HPDE6-E6E7 (cell line): ENCODE measurements at regions not wholly inside any gene's neighbourhood (a gene's known extent, or its start where the extent isn't known, plus 50 kb on each side); places are given as distances from the start of the nearest gene placed in this dataset.

Source experiments
- DNase-seq: peaks from one replicate; pipeline ENCODE4 v3.0.0; 2011; ENCODE audit warnings: missing footprints; ENCODE audit errors: extremely low spot score

- no peak for DNase-seq
Measured at GRCh38 chrX:15191830-15192229, 78.1 kb downstream of the ASB9 start.

DNA sequence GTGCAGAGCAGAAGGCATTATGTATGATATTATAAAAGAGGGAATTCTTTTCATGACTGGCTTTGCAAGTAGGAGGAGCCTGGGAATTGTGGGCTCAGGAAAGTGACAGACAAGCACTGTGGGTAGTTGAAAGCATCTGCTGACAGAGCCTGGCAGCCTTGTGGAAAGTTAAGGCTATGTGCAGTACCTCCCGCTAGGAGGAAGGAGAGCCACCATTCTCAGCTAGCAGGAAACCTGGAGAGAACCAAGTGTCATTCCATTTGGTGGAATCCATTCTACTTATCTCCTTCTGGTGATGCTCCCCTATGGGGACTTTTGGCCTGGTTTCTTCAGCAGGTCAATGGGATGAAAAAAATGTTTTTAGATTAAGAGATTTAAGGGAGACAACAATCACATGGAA, 81.8 kb downstream of the ASB9 start:
- no peak for DNase-seq

- no peak for DNase-seq
Measured at GRCh38 chrX:15177316-15177715, 92.6 kb downstream of the ASB9 start.

DNA sequence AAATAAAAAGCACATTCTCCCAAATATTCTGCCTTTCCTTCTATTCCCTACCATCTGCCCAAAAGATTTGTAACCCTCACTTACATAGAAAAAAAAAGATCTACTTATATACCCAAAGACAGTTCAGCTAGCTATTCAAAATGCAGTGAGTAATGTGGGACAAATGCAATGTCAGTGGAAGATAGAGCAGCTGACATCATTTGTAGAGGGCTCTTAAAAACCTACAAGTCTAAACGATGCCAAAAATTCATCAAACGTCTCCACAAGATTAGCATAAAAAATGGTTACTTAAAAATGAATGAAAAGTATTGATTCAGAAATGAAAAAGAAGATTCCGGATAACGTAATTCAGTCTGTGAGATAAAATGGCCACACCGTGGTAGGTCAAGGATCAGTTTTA, 96.5 kb downstream of the ASB9 start:
- DNase-seq: no peak

DNA sequence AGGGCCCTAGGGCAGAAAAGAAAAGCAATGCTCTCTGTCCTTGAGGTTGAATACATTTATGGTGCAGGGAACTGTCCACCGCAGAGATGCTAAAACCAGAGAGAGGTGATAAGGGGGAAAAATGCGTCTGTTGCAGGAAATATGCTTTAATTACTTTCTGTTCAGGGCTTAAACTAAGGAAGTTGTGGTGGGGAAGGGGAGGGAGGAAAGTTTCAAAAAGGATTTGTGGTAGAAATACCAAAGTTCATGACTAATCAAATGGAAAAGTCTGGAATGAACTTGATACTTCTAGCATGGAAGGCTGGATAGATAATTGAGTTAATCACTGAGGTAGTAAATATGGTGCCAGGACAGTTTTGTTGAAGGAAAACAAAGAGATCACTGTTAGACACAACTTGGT, 99.0 kb downstream of the ASB9 start:
- DNase-seq: no peak

DNA sequence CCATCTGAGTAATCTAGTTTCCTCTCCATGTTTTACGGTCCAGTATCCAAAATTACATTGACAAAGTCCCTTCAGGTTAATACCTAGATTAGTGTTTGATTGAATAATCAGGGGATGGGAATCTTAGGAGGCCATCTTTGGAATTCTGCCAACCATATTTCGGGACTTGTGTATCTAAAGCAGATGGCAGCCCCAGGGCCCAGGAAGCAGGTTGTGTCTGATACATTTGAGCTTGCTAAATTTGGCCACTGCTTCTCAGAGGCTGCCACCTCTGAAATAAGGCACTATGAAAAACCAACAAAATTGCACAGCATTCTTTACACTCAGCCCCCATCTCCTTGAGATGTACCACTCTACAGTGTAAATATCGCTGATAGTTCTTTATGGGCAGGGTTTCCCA, 102.1 kb downstream of the ASB9 start:
- no peak for DNase-seq

DNA sequence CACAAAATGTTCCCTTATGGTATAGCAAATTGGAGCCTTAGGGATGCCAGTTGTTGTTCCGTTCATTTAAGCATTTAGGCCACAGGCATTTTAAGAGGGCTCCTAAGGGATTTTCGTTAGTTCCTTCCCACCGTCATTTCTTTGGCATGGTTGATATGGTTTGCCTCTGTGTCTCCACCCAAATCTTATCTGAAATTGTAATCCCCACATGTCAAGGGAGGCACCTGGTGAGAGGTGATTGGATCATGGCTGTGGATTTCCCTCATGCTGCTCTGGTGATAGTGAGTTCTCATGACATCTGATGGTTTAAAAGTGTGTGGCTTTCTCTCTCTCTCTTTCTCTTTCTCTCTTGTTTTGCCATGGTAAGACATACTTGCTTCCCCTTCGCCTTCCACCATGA, 104.1 kb downstream of the ASB9 start:
- DNase-seq: no peak

DNA sequence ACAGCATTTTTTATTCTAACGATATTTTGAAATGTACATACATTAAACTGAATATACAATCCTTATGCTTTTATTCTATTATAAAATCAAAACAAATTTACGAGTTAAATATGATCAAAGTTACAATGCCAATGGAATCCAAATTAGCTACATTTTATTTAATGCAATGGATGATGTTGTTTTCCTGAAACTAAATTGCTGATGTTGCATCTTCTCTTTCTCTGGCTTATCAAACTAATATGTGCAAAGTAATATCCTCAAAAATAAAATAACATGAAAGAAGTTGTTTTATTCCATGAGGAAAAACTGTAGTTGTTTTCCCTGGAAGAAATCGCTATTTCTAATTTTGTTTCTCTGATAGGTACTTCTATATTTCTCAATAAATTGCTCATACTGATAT, 106.8 kb downstream of the ASB9 start:
- no peak for DNase-seq

GRCh38 chrX:15160558-15161095, 109.3 kb downstream of the ASB9 start:
- DNase-seq: no peak

DNA sequence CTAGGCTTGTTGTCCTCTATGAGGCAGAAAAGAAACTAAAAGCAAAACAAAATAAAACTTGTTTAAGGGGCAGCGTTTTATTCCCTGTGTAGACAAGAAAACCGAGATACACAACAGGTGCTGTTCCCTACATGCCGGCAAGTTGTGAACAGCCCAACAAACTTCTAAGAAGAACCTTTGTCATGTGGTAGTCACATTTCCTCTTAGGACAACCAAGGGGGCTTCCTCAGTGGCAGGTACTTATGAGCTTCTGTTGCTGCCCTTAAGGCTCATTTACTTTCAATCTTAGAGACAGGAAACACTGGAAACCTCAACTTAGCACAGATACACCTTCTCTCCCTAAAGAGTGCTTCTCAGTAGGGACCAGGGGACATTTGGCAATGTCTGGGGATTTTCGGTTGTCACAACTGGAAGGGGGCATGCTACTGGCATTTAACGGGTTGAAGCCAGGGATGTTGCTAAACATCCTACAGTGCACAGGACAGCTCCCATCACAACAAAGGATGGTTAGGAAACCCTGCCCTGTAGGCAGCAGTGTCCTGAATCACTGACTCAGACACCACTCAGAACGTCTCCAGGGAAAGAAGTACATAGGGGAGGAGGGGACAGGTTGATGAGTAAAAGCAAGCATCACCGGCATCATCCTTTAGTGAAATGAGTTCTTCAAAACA, 111.0 kb downstream of the ASB9 start:
- DNase-seq: peak; percentile 12

GRCh38 chrX:15158350-15158735, 111.5 kb downstream of the ASB9 start:
- no peak for DNase-seq

DNA sequence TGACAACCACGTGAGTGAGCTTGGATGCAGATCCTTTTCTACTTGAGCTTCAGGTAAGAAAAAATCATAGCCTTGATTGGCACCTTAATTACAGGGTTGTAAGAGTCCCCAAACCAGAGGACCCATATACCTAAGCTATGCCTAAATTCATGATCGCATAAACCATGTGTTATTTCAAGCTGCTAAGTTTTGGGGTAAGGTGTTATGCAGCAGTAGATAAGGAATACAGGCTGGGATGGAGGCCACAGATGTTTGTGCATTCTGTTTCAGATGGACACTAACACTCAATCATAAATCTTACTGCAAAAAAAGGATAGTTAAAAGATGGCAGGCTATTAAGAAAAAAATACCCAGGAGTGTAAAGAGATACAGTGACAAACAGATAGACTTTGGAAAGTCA, 112.3 kb downstream of the ASB9 start:
- DNase-seq: no peak

DNA sequence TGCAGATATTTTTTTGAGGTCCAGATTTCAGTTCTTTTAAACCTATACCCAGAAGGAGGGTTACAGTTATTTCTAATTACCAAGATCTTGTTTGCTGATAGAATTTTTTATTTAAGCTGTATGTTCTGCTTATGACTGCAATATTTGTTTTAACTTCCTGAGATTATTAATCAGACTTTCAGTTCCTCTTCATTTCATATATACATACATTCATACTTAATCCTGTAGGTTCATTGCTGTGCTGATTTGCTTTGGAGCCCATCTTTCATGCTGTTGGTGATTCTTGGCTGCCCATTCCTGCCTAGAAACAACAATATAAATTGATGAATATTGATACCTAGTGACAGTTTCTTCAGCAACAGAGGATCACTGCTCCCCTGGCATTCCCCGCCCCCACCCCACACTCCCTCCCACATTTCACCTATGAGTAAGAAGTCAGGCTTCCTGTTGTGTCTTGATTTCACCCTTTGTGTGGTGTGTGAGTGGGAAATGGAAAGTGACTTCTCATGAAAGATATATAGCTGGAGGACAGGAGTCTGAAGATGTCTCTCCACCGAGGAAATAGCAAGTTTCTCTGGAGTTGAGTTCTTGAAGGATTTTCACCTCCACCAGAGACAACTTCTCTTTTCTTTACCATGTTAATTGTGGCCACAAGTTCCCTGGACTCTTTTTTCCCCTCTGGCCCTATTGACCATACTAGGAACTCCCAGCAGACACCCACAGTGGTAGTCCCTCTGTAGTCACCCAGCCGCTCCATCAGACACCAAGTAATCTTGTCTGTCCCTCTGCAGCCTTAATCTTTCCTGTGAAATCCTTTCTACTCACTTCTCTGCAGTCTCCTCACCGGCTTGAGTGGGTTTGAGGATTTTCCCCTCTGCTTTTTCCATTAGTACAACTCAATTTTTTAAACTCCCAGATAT, 118.4 kb downstream of the ASB9 start:
- DNase-seq: no peak

DNA sequence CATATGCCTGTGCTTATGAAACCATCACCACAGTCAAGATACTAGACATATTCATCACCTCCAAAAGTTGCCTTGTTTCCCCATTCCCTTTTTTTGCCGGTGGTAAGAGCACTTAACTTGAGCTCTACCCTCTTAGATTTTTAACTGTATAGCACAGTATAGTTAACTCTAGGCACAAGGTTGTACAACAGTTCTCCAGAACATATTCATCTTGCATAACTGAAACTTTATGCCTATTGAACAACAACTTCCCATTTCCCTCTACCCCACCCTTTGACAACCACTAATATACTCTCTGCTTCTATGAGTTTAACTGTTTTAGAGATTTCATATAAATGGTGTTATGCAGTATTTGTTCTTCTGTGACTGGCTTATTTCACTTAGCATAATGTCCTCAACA, 119.3 kb downstream of the ASB9 start:
- DNase-seq: no peak

GRCh38 chrX:15146515-15146914, 123.4 kb downstream of the ASB9 start:
- DNase-seq: no peak

DNA sequence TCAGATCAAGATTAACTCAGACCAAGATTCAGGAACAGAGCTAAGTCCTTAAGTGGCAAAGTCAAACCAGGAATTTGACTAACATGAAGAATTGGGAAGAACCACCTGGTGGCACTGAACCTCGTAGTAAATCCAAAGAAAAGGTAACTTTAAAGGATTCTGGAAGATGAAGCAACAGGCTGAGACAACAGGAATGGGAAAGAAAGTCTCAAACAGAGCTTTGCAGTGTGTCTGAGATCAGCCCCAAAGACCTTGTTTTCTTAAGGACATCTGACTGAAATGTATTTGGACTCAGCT, 126.1 kb downstream of the ASB9 start:
- DNase-seq: no peak

DNA sequence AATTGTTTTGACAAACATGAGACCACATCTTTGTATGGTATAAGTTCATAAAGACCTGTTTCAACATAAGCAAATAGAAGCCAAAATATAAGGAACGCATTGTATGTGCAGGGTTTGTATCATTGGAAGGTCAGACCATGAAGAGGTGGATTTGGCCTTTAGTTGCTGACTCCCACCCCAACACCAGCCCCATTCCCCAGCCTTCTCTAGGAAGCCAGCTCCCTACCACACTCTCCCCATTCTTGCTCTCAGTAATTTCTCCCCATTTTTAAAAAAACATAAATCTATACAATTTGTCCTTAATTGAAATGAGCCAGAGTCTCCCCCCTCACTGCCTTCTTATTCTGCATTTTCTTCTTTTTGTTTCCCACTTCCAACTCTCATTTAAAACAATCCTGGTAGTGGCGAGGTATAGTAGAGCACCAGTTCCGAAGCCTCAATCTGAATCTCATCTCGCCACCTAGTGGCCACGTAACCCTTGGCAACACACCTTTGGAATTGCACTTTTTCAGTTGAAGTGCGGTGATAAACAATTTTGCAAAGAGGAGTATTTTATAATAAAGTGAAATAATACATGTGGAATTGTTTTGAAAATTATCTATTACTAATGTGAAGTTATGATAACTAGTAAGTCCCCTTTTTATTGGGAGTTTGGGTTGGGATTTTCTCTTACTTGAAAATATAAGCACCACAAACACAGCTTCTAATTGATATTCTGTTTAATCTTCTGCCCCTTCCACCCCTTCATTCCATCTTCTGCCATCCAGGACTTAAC, 126.6 kb downstream of the ASB9 start:
- peak; percentile 33 for DNase-seq

GRCh38 chrX:15142084-15142715, 127.7 kb downstream of the ASB9 start:
- no peak for DNase-seq

DNA sequence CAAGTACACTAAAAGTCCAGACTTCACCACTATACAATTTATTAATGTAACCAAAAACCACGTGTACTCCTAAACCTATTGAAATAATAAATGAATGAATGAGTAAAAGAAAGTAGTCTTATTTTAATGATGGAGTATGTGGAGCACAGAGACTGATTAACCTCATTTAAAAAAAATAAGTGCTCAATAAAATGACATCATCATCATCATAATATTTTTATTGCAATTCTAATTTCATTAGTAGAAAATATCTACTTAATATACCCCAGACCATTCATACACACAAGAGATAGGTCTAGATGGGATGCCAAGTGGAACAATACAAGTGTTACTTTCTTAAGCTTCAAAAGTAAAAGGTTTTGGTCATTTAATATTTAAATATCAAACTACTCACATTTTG, 133.1 kb downstream of the ASB9 start:
- DNase-seq: no peak

- DNase-seq: no peak
Measured at GRCh38 chrX:15129412-15129811, 140.5 kb downstream of the ASB9 start.

DNA sequence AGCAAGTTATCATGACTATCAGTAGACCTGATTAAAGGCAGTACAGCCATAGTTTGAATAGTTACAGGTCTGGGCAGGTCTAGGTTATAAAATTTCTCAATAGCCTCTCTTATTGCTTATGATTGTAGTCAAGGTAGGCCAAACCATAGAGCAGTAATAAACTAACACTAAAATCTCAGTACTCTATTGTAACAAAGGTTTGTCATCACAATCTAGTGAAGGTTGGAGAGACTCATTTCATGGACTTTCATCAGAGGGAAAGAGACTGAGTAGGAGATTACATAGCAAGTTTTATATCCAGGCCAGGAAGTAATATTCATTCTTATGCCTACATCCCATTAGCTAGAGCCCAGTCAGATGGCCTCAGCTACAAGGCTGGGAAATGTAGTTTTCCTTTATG, 141.0 kb downstream of the ASB9 start:
- DNase-seq: no peak

DNA sequence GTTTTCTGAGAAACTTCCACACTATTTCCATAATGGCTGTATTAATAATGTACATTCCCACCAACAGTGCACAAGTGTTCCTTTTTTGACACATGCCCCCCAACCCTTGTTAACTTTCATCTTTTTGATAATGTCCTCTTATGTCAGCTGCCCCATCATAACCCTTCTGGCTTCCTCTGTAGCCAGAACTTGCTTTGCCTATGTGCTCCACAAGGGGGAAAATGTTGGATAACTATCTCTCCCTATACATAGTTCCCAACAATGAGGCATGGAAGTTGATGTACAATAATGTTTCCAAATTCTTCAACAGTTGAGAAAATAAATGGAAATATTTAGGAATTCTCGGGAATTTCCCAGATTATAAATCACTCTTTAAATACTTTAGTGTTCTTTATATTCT, 142.9 kb downstream of the ASB9 start:
- no peak for DNase-seq
